GM19397 (cell line): ENCODE measurements at regions not wholly inside any gene's neighbourhood (a gene's known extent, or its start where the extent isn't known, plus 50 kb on each side); places are given as distances from the start of the nearest gene placed in this dataset.

Source experiments
- ATAC-seq: cut with Tn5 transposase; IDR thresholded peaks from one replicate; pipeline ENCODE4 v1.9.1; 2021; ENCODE audit warnings: mild to moderate bottlenecking, moderate library complexity; ENCODE audit not compliant: unreplicated experiment

- ATAC-seq, result no peak
Measured at GRCh38 chr15:66927201-66928077, 138.0 kb upstream of the SMAD3 start.

- no peak for ATAC-seq
Measured at GRCh38 chr15:66928101-66928500, 137.3 kb upstream of the SMAD3 start.

DNA sequence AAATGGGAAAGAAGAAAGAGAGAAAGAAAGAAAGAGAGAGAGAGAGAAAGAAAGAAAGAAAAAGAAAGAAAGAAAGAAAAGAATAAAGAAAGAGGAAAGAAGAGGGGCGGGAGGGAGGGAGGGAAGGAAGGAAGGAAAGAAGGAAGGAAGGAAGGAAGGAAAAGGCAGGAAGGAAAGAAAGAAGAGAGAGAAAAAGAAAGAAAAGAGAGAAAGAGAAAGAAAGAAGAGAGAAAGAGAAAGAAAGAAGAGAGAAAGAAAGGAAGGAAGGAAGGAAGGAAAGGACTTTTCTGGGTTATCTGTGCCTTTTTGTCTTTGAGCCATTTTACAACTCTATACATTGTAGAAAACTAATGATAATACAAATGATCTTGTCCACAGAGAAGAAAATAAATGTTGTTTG, 136.6 kb upstream of the SMAD3 start:
- no peak for ATAC-seq

DNA sequence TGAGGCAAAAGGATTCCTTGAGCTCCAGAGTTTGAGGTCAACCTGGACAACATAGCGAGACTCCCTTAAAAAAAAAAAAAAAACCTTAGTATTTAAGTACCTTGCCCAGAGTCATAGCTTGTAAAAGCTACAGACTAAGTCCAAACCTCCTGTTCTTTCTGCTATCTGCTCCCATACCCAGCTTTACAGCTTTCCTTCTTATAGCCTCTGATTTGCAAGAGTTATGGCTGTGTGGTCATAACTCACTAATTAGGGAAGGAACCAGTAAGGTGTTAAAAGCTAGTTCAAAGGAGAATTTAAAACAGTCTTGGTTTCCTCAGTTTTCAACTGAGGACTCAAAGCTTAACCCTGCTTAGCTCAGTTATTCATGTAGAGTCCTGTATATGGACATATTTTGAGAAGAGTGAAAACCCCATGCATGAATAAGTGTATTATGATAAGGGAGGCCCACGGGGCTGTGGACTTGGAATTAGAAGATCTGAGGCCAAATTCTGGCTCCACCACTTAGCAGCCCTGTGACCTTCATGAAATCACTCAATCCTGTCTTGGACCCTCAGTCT, 135.5 kb upstream of the SMAD3 start:
- no peak for ATAC-seq

GRCh38 chr15:66931768-66932633, 133.4 kb upstream of the SMAD3 start:
- ATAC-seq, result no peak

GRCh38 chr15:66932634-66933024, 132.8 kb upstream of the SMAD3 start:
- no peak for ATAC-seq

DNA sequence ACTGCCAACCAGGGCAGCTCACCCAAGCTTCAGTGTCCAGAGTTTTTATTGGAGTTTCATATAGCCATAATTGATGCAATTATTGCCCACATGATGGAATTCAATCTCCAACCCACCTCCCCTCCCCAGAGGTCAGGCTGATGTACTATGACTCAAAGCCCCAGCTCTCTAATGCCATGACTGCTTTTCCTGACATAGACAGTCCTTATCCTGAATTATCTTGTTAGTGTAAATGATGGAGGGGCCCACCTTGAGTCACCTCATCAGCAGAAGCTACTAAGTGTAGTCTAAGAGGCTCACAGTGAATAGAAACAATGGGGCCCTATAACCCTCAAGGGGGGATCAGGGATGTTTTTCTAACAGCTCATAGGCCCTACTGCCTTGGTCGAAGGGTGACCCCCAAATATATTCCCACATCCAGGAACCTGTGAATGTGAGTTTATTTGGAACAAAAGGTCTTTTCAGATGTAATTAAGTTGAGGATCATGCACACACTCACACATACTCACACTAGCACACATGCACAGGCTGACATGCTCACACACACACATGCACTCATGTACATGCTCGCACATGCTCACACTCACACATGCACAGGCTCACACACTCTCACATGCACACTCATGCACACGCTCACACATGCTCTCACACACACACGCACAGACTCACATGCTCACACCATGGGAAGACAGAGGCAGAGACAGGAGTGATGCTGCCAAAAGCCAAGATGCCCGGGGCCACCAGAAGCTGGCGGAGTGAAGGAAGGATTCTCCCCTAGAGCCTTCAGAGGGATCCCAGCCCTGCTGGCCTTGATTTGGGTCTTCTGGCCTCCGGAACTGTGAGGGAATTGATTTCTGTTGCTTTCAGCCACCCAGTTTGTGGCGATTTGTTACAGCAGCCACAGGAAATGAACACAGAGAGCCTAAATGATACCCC, 131.2 kb upstream of the SMAD3 start:
- no peak for ATAC-seq

- ATAC-seq, result no peak
Measured at GRCh38 chr15:66934868-66935520, 130.4 kb upstream of the SMAD3 start.

GRCh38 chr15:66935688-66936087, 129.7 kb upstream of the SMAD3 start:
- ATAC-seq, result no peak

DNA sequence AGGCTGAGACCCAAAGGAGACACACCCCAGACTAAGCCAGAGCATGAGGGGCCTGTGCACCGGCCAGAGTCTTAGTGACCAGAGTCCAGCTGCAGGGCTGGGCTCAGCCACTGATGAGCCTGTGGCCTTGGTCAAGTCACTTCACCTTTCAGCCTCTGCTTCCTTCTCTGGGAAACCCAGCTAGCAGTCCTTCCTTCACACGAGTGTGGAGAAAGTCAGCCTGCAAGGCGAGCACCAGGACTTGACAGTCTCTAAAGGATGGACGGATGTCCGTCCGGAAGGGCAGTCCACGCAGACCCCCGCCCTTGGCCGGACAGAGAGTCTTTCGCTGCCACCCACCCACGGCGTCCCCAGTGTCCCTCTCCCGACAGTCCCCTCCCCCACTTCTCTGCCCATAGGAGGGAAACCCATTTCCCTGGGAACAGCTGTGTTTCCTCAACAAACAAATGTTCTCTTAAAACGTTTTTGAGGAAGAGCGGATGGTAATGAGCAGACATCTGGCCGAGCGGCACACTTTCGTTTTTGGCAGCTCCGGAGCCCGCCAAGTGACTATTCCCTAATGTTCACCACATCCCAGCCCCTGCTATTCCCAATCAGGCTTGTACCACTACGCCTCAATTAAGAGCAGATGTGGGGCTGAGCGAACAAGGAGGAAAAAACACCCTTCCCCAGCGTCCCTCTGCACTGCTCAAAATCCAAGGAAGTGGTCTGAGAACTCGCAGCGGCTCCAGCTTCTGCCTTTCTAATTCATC, 129.1 kb upstream of the SMAD3 start:
- ATAC-seq, result no peak

DNA sequence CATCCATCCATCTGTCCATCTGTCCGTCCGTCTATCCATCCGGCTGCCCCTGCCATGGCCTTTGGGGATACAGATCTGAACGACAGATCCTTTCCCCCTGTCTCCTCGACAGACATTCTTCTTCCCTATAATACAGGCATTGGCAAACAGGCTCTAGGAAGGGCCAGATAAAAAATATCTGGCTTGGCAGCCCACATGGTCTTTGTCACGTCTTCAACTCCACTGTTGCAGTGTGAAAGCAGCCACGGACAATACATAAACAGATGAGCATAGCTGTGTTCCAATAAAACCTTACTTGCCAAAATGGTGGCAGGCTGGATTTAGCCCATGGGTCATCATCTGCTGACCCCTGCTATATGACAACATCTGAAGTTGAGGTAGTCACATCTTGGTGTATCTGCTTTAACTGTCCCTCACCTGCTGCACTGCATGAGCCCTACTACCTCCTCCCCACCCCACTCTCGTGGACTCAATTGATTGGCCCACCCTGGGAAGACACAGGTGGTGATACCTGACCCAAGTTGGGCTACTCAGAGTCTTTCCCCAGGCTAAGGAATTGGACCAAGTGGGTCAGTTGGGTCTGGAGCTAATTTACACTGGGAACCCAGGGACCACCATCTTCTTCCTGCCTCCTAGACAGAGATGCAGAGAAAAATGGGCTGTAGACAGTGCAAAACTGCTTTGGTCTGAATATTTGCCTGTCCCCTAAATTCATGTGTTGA, 128.4 kb upstream of the SMAD3 start:
- ATAC-seq, result no peak

- no peak for ATAC-seq
Measured at GRCh38 chr15:66937588-66937987, 127.8 kb upstream of the SMAD3 start.

- no peak for ATAC-seq
Measured at GRCh38 chr15:66938114-66938830, 127.1 kb upstream of the SMAD3 start.

- ATAC-seq, result no peak
Measured at GRCh38 chr15:66939016-66939415, 126.4 kb upstream of the SMAD3 start.

GRCh38 chr15:66939451-66940023, 125.9 kb upstream of the SMAD3 start:
- ATAC-seq, result no peak

DNA sequence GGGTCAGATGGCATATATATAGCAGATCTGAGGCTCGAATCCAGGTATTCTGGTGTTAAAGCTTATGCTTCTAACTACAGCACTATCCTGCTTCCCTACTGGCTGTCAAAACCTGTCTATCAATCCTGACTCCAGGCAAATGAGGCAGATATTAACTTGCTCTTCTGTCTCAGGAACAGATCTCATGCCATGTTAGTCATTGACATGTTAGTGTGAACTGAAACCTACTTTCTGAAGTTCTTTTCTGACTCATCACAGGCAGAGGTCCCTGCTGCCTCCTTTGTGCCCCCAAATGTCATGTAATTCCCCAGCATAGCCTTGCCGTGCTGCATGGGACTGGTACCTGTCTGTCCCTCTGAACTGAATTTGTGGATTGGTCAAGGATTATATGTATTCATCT, 125.0 kb upstream of the SMAD3 start:
- no peak for ATAC-seq

DNA sequence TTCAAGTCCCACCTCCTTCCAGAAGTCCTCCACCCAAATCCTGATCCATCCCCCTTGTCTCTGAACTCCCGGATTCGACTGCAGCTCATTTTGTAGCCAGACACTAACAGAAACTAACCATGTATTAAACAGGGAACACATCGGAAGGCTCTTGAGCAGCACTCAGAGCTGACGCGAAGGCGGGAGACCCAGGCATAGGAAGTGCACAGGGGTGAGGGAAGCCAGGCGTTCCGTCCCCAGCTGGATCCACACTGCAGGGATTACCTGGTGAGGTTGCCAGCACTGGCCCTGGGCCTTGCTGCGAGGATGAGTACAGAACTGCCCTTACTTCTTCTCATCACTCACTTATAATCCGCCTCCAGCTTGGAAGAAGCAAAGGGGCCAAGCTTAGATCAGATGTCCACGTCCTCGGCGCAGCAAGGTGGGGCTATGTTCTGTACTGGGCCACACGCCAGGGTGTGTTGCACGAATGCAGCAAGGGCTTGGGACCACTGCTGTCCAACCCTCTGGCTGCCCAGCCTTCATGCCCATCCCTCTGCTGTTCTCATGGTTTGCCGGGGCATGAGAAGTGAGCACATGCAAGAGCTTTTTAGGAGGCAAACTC, 124.2 kb upstream of the SMAD3 start:
- no peak for ATAC-seq
